ENCODE measurements at regions not wholly inside any gene's neighbourhood (a gene's known extent, or its start where the extent isn't known, plus 50 kb on each side); places are given as distances from the start of the nearest gene placed in this dataset.
"Not testable (repeated sequence)": the region's sequence is repeated elsewhere in the genome, so short reads cannot be mapped to it uniquely, and the experiment has no call there.

DNA sequence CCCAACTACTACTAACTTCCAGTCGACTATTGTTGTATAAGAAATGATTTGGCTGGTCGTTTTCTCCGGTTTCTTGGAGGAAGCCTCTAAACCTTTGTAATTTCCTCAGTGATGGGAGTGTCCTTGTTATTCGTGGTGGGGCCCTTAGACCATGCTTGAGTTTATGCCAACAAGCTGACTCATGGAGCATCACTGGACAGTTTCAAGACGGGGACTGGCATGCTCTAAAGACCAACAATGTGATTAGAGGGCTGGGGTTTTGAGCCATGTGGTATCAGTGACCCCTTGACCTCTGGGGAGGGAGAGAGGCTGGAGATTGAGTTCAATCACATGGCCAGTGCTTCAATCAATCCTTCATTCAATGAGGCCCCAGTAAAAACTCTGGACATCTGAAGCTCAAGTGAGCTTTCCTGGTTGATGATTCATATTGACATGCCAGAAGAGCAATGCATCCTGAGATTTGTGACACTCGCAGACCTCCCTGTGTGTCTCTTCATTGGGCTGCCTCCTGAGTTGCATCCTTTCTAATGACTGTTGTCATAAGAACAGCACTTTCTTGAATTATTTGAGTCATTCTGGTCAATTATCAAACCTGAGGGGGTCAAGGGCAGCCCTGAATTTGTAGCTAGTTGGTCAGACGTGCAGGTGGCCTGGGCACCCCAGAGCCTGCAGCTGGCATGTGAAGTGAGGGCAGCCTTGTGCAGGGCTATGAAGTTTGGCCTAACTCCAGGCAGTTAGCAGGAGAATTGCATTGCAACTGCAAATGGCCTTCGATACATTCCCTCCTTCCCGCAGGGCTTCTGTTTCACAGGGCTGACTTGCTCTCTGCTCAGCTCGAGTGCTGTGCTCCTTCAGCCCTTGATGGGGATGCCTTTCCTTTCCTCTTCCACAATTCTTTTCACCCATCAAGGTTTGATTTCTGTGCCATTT, 246.5 kb downstream of the FGF9 start:
- H3K4me3 ChIP-seq (ENCODE audit: low read length), result no peak overlapping the region
- TF ChIP-seq, protein P1, sequence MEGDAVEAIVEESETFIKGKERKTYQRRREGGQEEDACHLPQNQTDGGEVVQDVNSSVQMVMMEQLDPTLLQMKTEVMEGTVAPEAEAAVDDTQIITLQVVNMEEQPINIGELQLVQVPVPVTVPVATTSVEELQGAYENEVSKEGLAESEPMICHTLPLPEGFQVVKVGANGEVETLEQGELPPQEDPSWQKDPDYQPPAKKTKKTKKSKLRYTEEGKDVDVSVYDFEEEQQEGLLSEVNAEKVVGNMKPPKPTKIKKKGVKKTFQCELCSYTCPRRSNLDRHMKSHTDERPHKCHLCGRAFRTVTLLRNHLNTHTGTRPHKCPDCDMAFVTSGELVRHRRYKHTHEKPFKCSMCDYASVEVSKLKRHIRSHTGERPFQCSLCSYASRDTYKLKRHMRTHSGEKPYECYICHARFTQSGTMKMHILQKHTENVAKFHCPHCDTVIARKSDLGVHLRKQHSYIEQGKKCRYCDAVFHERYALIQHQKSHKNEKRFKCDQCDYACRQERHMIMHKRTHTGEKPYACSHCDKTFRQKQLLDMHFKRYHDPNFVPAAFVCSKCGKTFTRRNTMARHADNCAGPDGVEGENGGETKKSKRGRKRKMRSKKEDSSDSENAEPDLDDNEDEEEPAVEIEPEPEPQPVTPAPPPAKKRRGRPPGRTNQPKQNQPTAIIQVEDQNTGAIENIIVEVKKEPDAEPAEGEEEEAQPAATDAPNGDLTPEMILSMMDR (conservative IDR thresholded peaks at IDR 0.05; ENCODE audit: low read length), result no peak
- DNase-seq (ENCODE audit: low read depth), result no peak

DNA sequence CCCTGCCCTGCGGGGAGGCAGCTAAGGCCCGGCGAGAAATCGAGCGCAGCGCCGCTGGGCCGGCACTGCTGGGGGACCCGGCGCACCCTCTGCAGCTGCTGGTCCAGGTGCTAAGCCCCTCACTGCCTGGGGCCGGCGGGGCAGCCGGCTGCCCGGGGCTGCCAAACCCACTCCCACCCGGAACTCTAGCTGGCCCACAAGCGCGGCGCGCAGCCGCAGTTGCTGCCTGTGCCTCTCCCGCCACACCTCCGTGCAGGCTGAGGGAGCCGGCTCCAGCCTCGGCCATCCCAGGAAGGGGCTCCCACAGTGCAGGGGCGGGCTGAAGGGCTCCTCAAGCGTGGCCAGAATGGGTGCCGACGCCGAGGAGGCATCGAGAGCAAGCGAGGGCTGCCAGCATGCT, 249.9 kb downstream of the FGF9 start:
- not testable (repeated sequence) for DNase-seq (ENCODE audit: low read depth)

DNA sequence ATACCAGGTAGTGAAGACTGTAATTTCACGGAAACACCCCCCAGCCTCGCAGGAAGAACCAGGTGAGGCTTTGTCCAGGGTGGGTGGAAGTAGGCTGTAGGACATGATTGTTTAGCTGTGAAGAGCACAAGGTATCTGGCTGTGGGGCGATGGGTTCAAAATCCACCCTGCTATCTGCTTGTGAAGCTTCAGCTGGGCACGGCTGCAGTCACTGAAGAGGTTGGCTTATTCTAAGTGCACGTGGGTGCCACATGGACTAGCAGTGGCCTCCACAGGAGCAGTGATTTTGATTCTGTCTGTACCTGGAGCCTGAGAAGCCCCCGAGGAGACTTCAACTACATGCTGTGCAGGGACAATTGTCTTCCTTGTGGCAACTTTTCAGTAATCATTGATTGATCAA, 254.1 kb downstream of the FGF9 start:
- DNase-seq (ENCODE audit: low read depth), result no peak
- H3K4me3 ChIP-seq (ENCODE audit: low read length), result no peak overlapping the region
- TF ChIP-seq, protein P1 (conservative IDR thresholded peaks at IDR 0.05; ENCODE audit: low read length), result no peak

More for the DNA sequence above, 249.9 kb downstream of the FGF9 start:
- not testable (repeated sequence) for H3K4me3 ChIP-seq (ENCODE audit: low read length)

DNA sequence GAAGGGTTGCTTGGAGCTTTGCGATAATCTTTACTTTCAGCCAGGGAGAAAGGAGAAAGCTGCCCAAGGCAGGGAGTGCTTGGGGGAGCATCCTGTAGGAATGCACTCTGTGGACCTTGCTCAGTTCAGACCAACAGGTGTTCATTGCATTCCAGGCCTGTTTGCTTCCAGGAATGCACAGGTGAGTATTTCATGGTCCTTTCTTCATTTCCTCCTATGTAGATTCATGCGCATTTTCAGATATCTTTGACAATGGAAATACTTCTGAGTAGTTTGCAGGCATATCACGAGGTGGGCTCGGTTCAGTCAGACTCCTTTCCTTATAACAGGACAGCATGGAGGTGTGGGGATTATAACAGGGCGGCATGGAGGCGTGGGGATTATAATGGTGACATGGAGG, 254.8 kb downstream of the FGF9 start:
- TF ChIP-seq, protein P1 (conservative IDR thresholded peaks at IDR 0.05; ENCODE audit: low read length), result no peak
- DNase-seq (ENCODE audit: low read depth), result no peak

DNA sequence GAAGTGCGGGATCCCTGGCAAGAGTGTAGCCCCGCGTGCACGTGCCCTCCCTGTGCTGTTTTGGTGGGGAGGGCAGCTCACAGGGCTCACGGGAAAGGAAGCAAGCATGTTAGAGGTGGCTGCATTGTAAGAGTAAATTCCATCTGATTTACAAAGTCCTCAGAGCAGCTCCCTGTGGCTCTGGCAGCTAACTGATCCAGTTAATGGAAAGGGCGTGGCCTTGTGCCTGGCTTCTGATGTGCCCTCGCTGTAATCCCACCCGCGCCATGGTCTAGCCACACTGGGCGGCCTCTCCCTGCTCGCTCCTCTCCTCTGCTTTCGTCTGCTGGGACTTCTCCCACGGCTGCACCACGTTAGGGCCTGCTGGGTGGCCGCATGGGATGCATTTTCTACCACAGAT, 258.5 kb downstream of the FGF9 start:
- TF ChIP-seq, protein P1 (conservative IDR thresholded peaks at IDR 0.05; ENCODE audit: low read length), result no peak
- no peak overlapping the region for H3K4me3 ChIP-seq (ENCODE audit: low read length)
- no peak for DNase-seq (ENCODE audit: low read depth)

More for the DNA sequence above, 254.8 kb downstream of the FGF9 start:
- no peak overlapping the region for H3K4me3 ChIP-seq (ENCODE audit: low read length)

DNA sequence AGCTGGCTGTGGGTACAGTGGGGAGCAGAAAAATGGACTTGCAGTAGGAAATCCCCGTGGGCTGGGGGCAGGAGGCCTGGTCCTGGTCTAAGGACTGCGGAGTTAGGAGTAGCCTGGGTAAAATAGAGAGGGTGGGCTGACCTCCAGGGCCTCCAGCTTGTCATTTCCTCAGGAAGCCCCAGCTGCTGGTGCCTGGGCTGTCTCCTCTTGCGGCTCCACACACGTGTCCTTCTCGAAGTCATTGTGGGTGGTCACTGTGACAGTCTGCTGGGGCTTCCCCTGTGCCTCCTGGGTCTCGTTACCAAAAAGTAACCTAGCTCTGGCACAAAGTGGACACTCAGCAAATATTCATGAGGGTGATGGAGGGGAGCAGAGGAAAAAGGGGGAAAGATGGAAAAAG, 259.7 kb downstream of the FGF9 start:
- TF ChIP-seq, protein P1 (conservative IDR thresholded peaks at IDR 0.05; ENCODE audit: low read length), result no peak
- no peak for DNase-seq (ENCODE audit: low read depth)
- no peak overlapping the region for H3K4me3 ChIP-seq (ENCODE audit: low read length)

DNA sequence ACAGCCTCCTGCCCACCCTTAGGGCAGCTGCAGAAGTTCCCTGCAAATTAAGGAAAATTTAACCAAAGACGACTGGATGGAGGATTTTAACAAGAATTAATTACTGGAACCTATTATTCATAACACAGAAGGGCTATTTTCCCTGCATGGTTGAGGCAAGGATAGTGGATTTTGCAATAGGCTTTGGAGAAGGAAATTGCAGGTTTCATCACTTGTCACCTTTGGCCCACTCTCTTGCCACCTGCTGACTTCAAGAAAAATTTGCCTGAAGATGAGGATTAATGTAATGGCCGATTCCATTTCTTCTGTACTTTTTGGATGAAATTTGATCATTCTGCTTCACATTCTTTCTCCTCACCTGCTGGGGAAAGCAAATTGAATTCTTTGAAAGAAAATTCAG, 261.7 kb downstream of the FGF9 start:
- H3K4me3 ChIP-seq (ENCODE audit: low read length), result no peak overlapping the region
- TF ChIP-seq, protein P1 (conservative IDR thresholded peaks at IDR 0.05; ENCODE audit: low read length), result no peak
- no peak for DNase-seq (ENCODE audit: low read depth)

Measured in AG10803 (cell line).